HCT116 (cell line): ENCODE measurements at regions not wholly inside any gene's neighbourhood (a gene's known extent, or its start where the extent isn't known, plus 50 kb on each side); places are given as distances from the start of the nearest gene placed in this dataset.

ENCODE experiments used
- ATAC-seq: fragments of 200-7000 bp; cut with Tn5 transposase; 2 replicates; pipeline ENCODE4 v1.9.1; 2020; ENCODE audit warnings: mild to moderate bottlenecking, moderate library complexity
- BruUV-seq: library from RNA; stranded (reverse); fragments of 400-500 nt; replicated peaks from 2 replicates; lab custom pipeline; 2021; lab: Mats Ljungman, UMichigan
- CTCF ChIA-PET: fragments of 300-600 bp; sonication (Branson Sonifier 250); formaldehyde crosslinking; loops from one replicate; lab custom pipeline; 2021; ENCODE audit warnings: antibody characterized with exemption; lab: Charles Lee
- POLR2A ChIA-PET: fragments of 300-600, 350-600 bp; sonication (Branson Sonifier 250); formaldehyde crosslinking; loops from one replicate; lab custom pipeline; 2021; ENCODE audit warnings: antibody characterized with exemption; lab: Charles Lee
- RAD21 ChIA-PET, 2 experiments: fragments of 300-600 bp; sonication (Branson Sonifier 250); formaldehyde crosslinking; loops; one replicate each; lab custom pipeline; 2023; ENCODE audit warnings: low total read pairs in 2 of 2; ENCODE audit not compliant: uncharacterized antibody in 2 of 2, unreplicated experiment in 2 of 2, low non-redundant PET in 1 of 2; lab: Charles Lee
- DNase-seq: peaks from one replicate; pipeline ENCODE4 v3.0.0-alpha.2; 2010; ENCODE audit warnings: low read depth, low spot score
- H2AFZ ChIP-seq: fragments of 200-600 bp; shearing (Covaris generic), sonication (generic); 2 replicates; pipeline ENCODE4 v1.6.1; 2017; ENCODE audit warnings: low read depth, mixed run types, mixed read lengths, antibody characterized with exemption, low read length; ENCODE audit not compliant: poor library complexity, severe bottlenecking
- H3K27ac ChIP-seq: 2 replicates; pipeline ENCODE4 v1.5.1; 2012; ENCODE audit warnings: low read depth, low read length
- H3K27me3 ChIP-seq: fragments of 200-600 bp; sonication (generic); 2 replicates; pipeline ENCODE4 v1.6.1; 2016; ENCODE audit warnings: mixed run types, low read length, mixed read lengths; ENCODE audit not compliant: insufficient read depth
- H3K36me3 ChIP-seq, 2 experiments: fragments of 200-500 bp in 1 of 2; fragments of 200-600 bp in 1 of 2; sonication (Bioruptor generic) in 1 of 2; sonication (generic) in 1 of 2; 2 replicates each; pipeline versions ENCODE4 v1.5.1 to v1.6.1; 2014 to 2016; ENCODE audit warnings: low read length in 2 of 2, inconsistent platforms in 1 of 2, mixed read lengths in 1 of 2, mixed run types in 1 of 2; ENCODE audit not compliant: insufficient read depth in 2 of 2, control insufficient read depth in 1 of 2
- H3K4me1 ChIP-seq, 2 experiments: fragments of 200-600 bp in 1 of 2; sonication (generic) in 1 of 2; 2 replicates each; pipeline versions ENCODE4 v1.5.1 to v1.6.1; 2012 to 2017; ENCODE audit warnings: low read length in 2 of 2, inconsistent platforms in 1 of 2, mild to moderate bottlenecking in 1 of 2, mixed read lengths in 1 of 2, mixed run types in 1 of 2, moderate library complexity in 1 of 2; ENCODE audit not compliant: insufficient read depth in 2 of 2, control insufficient read depth in 1 of 2
- H3K4me2 ChIP-seq: fragments of 200-600 bp; sonication (generic); 2 replicates; pipeline ENCODE4 v1.6.1; 2017; ENCODE audit warnings: mixed run types, low read length, mixed read lengths
- H3K4me3 ChIP-seq, 2 experiments: fragments of 200-600 bp in 1 of 2; sonication (generic) in 1 of 2; replicated peaks in 1 of 2; 2 replicates each; pipeline ENCODE4 v1.5.1; 2011 to 2016; ENCODE audit warnings: low read length in 2 of 2, control low read depth in 1 of 2, low read depth in 1 of 2, mild to moderate bottlenecking in 1 of 2, mixed read lengths in 1 of 2, mixed run types in 1 of 2
- H3K79me2 ChIP-seq: fragments of 200-600 bp; sonication (generic); 2 replicates; pipeline ENCODE4 v1.6.1; 2017; ENCODE audit warnings: mild to moderate bottlenecking, mixed run types, low read length, moderate library complexity, mixed read lengths; ENCODE audit not compliant: insufficient read depth
- H3K9ac ChIP-seq: fragments of 200-600 bp; sonication (generic); 2 replicates; pipeline ENCODE4 v1.6.1; 2016; ENCODE audit warnings: low read length, mixed read lengths
- H3K9me2 ChIP-seq: fragments of 200-600 bp; sonication (generic), shearing (Covaris generic); 2 replicates; pipeline ENCODE4 v1.6.1; 2017; ENCODE audit warnings: mixed run types, mild to moderate bottlenecking, moderate library complexity; ENCODE audit not compliant: insufficient read depth
- H3K9me3 ChIP-seq, 2 experiments: fragments of 200-500 bp in 1 of 2; fragments of 200-600 bp in 1 of 2; sonication (Bioruptor generic) in 1 of 2; sonication (generic) in 1 of 2; 2 replicates each; pipeline ENCODE4 v1.6.1; 2014 to 2017; ENCODE audit warnings: low read length in 2 of 2, mixed read lengths in 2 of 2, inconsistent platforms in 1 of 2, low read depth in 1 of 2, mild to moderate bottlenecking in 1 of 2, mixed run types in 1 of 2, moderate library complexity in 1 of 2; ENCODE audit not compliant: control insufficient read depth in 1 of 2, insufficient read depth in 1 of 2
- H4K20me1 ChIP-seq: fragments of 200-600 bp; sonication (generic), shearing (Covaris generic); 2 replicates; pipeline ENCODE4 v1.6.1; 2017; ENCODE audit warnings: mixed run types, mild to moderate bottlenecking, moderate library complexity; ENCODE audit not compliant: insufficient read depth
- POLR2A ChIP-seq: IDR thresholded peaks from 2 replicates; pipeline ENCODE4 v1.7.0; 2011; ENCODE audit warnings: borderline replicate concordance; ENCODE audit not compliant: insufficient read depth, insufficient read length; ENCODE audit errors: extremely low read depth
- SRF ChIP-seq: IDR thresholded peaks from 2 replicates; pipeline ENCODE4 v1.6.1; 2012; ENCODE audit warnings: low read depth
- ZNF274 ChIP-seq: fragments of 200-500 bp; sonication (Bioruptor generic); IDR thresholded peaks from 2 replicates; pipeline ENCODE4 v1.6.1; 2014; ENCODE audit warnings: mild to moderate bottlenecking, low read depth, low read length, inconsistent platforms
- intact Hi-C: fragments of 100-400 bp; cut with micrococcal nuclease; formaldehyde crosslinking; loops from 2 replicates; pipeline ENCODE4 v1.10.0; 2022
- TF ChIP-seq, protein P1 (sequence below), 3 experiments: fragments of 200-600 bp in 1 of 3; sonication (generic) in 1 of 3; IDR thresholded peaks in 2 of 3; conservative IDR thresholded peaks in 1 of 3; 2 replicates each; pipeline ENCODE4 v1.5.1; 2012 to 2017; ENCODE audit warnings: low read depth in 2 of 3, low read length in 2 of 3, antibody characterized with exemption in 1 of 3, borderline replicate concordance in 1 of 3, control low read depth in 1 of 3, mild to moderate bottlenecking in 1 of 3, mixed read lengths in 1 of 3, mixed run types in 1 of 3, moderate library complexity in 1 of 3; ENCODE audit not compliant: insufficient read depth in 1 of 3
- TF ChIP-seq, protein P2 (sequence below): IDR thresholded peaks from 2 replicates; pipeline ENCODE4 v1.6.1; 2012; ENCODE audit warnings: low read depth

GRCh38 chr13:50195045-50195444 is 179.8 kb downstream of the KCNRG start:
- intact Hi-C loops, result no loop called here
- RAD21 ChIA-PET, result no interaction called here
- Histone ChIP-seq H3K27me3 (no peaks in the 10 kb centered on the region), H3K9me2 (no peaks in the 10 kb centered on the region), H3K4me1 (peaks cover 0 to 5% of the 10 kb centered on the region in 2 experiments; a peak in 1 of 4 replicates), H3K79me2 (no peaks in the 10 kb centered on the region; the same call in none of the 2 replicates), H2AFZ (no peak overlapping the region), H3K9ac (no peak overlapping the region), H3K36me3 (no peaks in the 10 kb centered on the region), H3K27ac (no peak overlapping the region)
- ATAC-seq (no peak), DNase-seq (no peak)
- POLR2A ChIA-PET, result no interaction called here
- TF ChIP-seq, protein P1, sequence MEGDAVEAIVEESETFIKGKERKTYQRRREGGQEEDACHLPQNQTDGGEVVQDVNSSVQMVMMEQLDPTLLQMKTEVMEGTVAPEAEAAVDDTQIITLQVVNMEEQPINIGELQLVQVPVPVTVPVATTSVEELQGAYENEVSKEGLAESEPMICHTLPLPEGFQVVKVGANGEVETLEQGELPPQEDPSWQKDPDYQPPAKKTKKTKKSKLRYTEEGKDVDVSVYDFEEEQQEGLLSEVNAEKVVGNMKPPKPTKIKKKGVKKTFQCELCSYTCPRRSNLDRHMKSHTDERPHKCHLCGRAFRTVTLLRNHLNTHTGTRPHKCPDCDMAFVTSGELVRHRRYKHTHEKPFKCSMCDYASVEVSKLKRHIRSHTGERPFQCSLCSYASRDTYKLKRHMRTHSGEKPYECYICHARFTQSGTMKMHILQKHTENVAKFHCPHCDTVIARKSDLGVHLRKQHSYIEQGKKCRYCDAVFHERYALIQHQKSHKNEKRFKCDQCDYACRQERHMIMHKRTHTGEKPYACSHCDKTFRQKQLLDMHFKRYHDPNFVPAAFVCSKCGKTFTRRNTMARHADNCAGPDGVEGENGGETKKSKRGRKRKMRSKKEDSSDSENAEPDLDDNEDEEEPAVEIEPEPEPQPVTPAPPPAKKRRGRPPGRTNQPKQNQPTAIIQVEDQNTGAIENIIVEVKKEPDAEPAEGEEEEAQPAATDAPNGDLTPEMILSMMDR (IDR thresholded peaks at IDR 0.05 in 2 of 3, conservative IDR thresholded peaks at IDR 0.05 in 1 of 3; ENCODE audit: borderline replicate concordance in 1 of 3, insufficient read depth in 1 of 3, low read depth in 2 of 3, low read length in 2 of 3), result no peak
- no peak for TF ChIP-seq POLR2A
- no peak for TF ChIP-seq SRF
- TF ChIP-seq, protein P2, sequence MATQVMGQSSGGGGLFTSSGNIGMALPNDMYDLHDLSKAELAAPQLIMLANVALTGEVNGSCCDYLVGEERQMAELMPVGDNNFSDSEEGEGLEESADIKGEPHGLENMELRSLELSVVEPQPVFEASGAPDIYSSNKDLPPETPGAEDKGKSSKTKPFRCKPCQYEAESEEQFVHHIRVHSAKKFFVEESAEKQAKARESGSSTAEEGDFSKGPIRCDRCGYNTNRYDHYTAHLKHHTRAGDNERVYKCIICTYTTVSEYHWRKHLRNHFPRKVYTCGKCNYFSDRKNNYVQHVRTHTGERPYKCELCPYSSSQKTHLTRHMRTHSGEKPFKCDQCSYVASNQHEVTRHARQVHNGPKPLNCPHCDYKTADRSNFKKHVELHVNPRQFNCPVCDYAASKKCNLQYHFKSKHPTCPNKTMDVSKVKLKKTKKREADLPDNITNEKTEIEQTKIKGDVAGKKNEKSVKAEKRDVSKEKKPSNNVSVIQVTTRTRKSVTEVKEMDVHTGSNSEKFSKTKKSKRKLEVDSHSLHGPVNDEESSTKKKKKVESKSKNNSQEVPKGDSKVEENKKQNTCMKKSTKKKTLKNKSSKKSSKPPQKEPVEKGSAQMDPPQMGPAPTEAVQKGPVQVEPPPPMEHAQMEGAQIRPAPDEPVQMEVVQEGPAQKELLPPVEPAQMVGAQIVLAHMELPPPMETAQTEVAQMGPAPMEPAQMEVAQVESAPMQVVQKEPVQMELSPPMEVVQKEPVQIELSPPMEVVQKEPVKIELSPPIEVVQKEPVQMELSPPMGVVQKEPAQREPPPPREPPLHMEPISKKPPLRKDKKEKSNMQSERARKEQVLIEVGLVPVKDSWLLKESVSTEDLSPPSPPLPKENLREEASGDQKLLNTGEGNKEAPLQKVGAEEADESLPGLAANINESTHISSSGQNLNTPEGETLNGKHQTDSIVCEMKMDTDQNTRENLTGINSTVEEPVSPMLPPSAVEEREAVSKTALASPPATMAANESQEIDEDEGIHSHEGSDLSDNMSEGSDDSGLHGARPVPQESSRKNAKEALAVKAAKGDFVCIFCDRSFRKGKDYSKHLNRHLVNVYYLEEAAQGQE, result no peak
- no peak for TF ChIP-seq ZNF274
- TF ChIP-seq, all 23 proteins: peak for 0
- Histone ChIP-seq H3K4me2 (no peak overlapping the region), H3K4me3 (no peak overlapping the region), H3K9me3 (no peaks in the 10 kb centered on the region), H4K20me1 (no peaks in the 10 kb centered on the region)
- CTCF ChIA-PET, result no interaction called here
- no TSS peak for BruUV-seq
